Hepatocyte (in vitro differentiated cells): ENCODE measurements at regions not wholly inside any gene's neighbourhood (a gene's known extent, or its start where the extent isn't known, plus 50 kb on each side); places are given as distances from the start of the nearest gene placed in this dataset.

ENCODE experiments used
- CTCF ChIP-seq: fragments of 200-600 bp; sonication (generic); IDR thresholded peaks from 2 replicates; pipeline ENCODE4 v1.5.1; 2016; ENCODE audit warnings: antibody characterized with exemption, mild to moderate bottlenecking; ENCODE audit not compliant: poor library complexity
- EZH2 ChIP-seq: fragments of 200-600 bp; sonication (generic); IDR thresholded peaks from 2 replicates; pipeline ENCODE4 v1.6.1; 2016; ENCODE audit warnings: antibody characterized with exemption, mild to moderate bottlenecking, borderline replicate concordance
- EZH2phosphoT487 ChIP-seq: fragments of 200-600 bp; sonication (generic); IDR thresholded peaks from one replicate; pipeline ENCODE4 v1.6.1; 2018; ENCODE audit warnings: antibody characterized with exemption, mild to moderate bottlenecking, low read depth, moderate library complexity; ENCODE audit not compliant: unreplicated experiment, severe bottlenecking

- no peak for TF ChIP-seq CTCF
- TF ChIP-seq EZH2phosphoT487: no peak
- TF ChIP-seq EZH2: no peak
Measured at GRCh38 chr1:72649991-72650390, 367.7 kb upstream of the NEGR1 start.
